HCT116 (cell line): ENCODE measurements at regions not wholly inside any gene's neighbourhood (a gene's known extent, or its start where the extent isn't known, plus 50 kb on each side); places are given as distances from the start of the nearest gene placed in this dataset.

Experiments used
- ATAC-seq: fragments of 200-7000 bp; cut with Tn5 transposase; 2 replicates; pipeline ENCODE4 v1.9.1; 2020; ENCODE audit warnings: mild to moderate bottlenecking, moderate library complexity
- BruUV-seq: library from RNA; stranded (reverse); fragments of 400-500 nt; replicated peaks from 2 replicates; lab custom pipeline; 2021; lab: Mats Ljungman, UMichigan
- CTCF ChIA-PET: fragments of 300-600 bp; sonication (Branson Sonifier 250); formaldehyde crosslinking; loops from one replicate; lab custom pipeline; 2021; ENCODE audit warnings: antibody characterized with exemption; lab: Charles Lee
- POLR2A ChIA-PET: fragments of 300-600, 350-600 bp; sonication (Branson Sonifier 250); formaldehyde crosslinking; loops from one replicate; lab custom pipeline; 2021; ENCODE audit warnings: antibody characterized with exemption; lab: Charles Lee
- RAD21 ChIA-PET, 2 experiments: fragments of 300-600 bp; sonication (Branson Sonifier 250); formaldehyde crosslinking; loops; one replicate each; lab custom pipeline; 2023; ENCODE audit warnings: low total read pairs in 2 of 2; ENCODE audit not compliant: uncharacterized antibody in 2 of 2, unreplicated experiment in 2 of 2, low non-redundant PET in 1 of 2; lab: Charles Lee
- DNase-seq: peaks from one replicate; pipeline ENCODE4 v3.0.0-alpha.2; 2010; ENCODE audit warnings: low read depth, low spot score
- H2AFZ ChIP-seq: fragments of 200-600 bp; shearing (Covaris generic), sonication (generic); 2 replicates; pipeline ENCODE4 v1.6.1; 2017; ENCODE audit warnings: low read depth, mixed run types, mixed read lengths, antibody characterized with exemption, low read length; ENCODE audit not compliant: poor library complexity, severe bottlenecking
- H3K27ac ChIP-seq: 2 replicates; pipeline ENCODE4 v1.5.1; 2012; ENCODE audit warnings: low read depth, low read length
- H3K27me3 ChIP-seq: fragments of 200-600 bp; sonication (generic); 2 replicates; pipeline ENCODE4 v1.6.1; 2016; ENCODE audit warnings: mixed run types, low read length, mixed read lengths; ENCODE audit not compliant: insufficient read depth
- H3K36me3 ChIP-seq, 2 experiments: fragments of 200-500 bp in 1 of 2; fragments of 200-600 bp in 1 of 2; sonication (Bioruptor generic) in 1 of 2; sonication (generic) in 1 of 2; 2 replicates each; pipeline versions ENCODE4 v1.5.1 to v1.6.1; 2014 to 2016; ENCODE audit warnings: low read length in 2 of 2, inconsistent platforms in 1 of 2, mixed read lengths in 1 of 2, mixed run types in 1 of 2; ENCODE audit not compliant: insufficient read depth in 2 of 2, control insufficient read depth in 1 of 2
- H3K4me1 ChIP-seq, 2 experiments: fragments of 200-600 bp in 1 of 2; sonication (generic) in 1 of 2; 2 replicates each; pipeline versions ENCODE4 v1.5.1 to v1.6.1; 2012 to 2017; ENCODE audit warnings: low read length in 2 of 2, inconsistent platforms in 1 of 2, mild to moderate bottlenecking in 1 of 2, mixed read lengths in 1 of 2, mixed run types in 1 of 2, moderate library complexity in 1 of 2; ENCODE audit not compliant: insufficient read depth in 2 of 2, control insufficient read depth in 1 of 2
- H3K4me2 ChIP-seq: fragments of 200-600 bp; sonication (generic); 2 replicates; pipeline ENCODE4 v1.6.1; 2017; ENCODE audit warnings: mixed run types, low read length, mixed read lengths
- H3K4me3 ChIP-seq, 2 experiments: fragments of 200-600 bp in 1 of 2; sonication (generic) in 1 of 2; replicated peaks in 1 of 2; 2 replicates each; pipeline ENCODE4 v1.5.1; 2011 to 2016; ENCODE audit warnings: low read length in 2 of 2, control low read depth in 1 of 2, low read depth in 1 of 2, mild to moderate bottlenecking in 1 of 2, mixed read lengths in 1 of 2, mixed run types in 1 of 2
- H3K79me2 ChIP-seq: fragments of 200-600 bp; sonication (generic); 2 replicates; pipeline ENCODE4 v1.6.1; 2017; ENCODE audit warnings: mild to moderate bottlenecking, mixed run types, low read length, moderate library complexity, mixed read lengths; ENCODE audit not compliant: insufficient read depth
- H3K9ac ChIP-seq: fragments of 200-600 bp; sonication (generic); 2 replicates; pipeline ENCODE4 v1.6.1; 2016; ENCODE audit warnings: low read length, mixed read lengths
- H3K9me2 ChIP-seq: fragments of 200-600 bp; sonication (generic), shearing (Covaris generic); 2 replicates; pipeline ENCODE4 v1.6.1; 2017; ENCODE audit warnings: mixed run types, mild to moderate bottlenecking, moderate library complexity; ENCODE audit not compliant: insufficient read depth
- H3K9me3 ChIP-seq, 2 experiments: fragments of 200-500 bp in 1 of 2; fragments of 200-600 bp in 1 of 2; sonication (Bioruptor generic) in 1 of 2; sonication (generic) in 1 of 2; 2 replicates each; pipeline ENCODE4 v1.6.1; 2014 to 2017; ENCODE audit warnings: low read length in 2 of 2, mixed read lengths in 2 of 2, inconsistent platforms in 1 of 2, low read depth in 1 of 2, mild to moderate bottlenecking in 1 of 2, mixed run types in 1 of 2, moderate library complexity in 1 of 2; ENCODE audit not compliant: control insufficient read depth in 1 of 2, insufficient read depth in 1 of 2
- H4K20me1 ChIP-seq: fragments of 200-600 bp; sonication (generic), shearing (Covaris generic); 2 replicates; pipeline ENCODE4 v1.6.1; 2017; ENCODE audit warnings: mixed run types, mild to moderate bottlenecking, moderate library complexity; ENCODE audit not compliant: insufficient read depth
- ATF3 ChIP-seq: IDR thresholded peaks from 2 replicates; pipeline ENCODE4 v1.6.1; 2012
- CBX3 ChIP-seq: IDR thresholded peaks from 2 replicates; pipeline ENCODE4 v1.6.1; 2012; ENCODE audit warnings: low read depth
- CTCF ChIP-seq, 3 experiments: fragments of 200-600 bp in 1 of 3; sonication (generic) in 1 of 3; IDR thresholded peaks in 2 of 3; conservative IDR thresholded peaks in 1 of 3; 2 replicates each; pipeline ENCODE4 v1.5.1; 2012 to 2017; ENCODE audit warnings: low read depth in 2 of 3, low read length in 2 of 3, antibody characterized with exemption in 1 of 3, borderline replicate concordance in 1 of 3, control low read depth in 1 of 3, mild to moderate bottlenecking in 1 of 3, mixed read lengths in 1 of 3, mixed run types in 1 of 3, moderate library complexity in 1 of 3; ENCODE audit not compliant: insufficient read depth in 1 of 3
- EGR1 ChIP-seq: IDR thresholded peaks from 2 replicates; pipeline ENCODE4 v1.6.1; 2012; ENCODE audit warnings: low read depth
- ELF1 ChIP-seq: IDR thresholded peaks from 2 replicates; pipeline ENCODE4 v1.6.1; 2012; ENCODE audit warnings: low read depth, borderline replicate concordance
- EZH2phosphoT487 ChIP-seq: fragments of 200-600 bp; IDR thresholded peaks from 2 replicates; pipeline ENCODE4 v1.6.1; 2018; ENCODE audit warnings: antibody characterized with exemption, borderline replicate concordance
- JUND ChIP-seq: IDR thresholded peaks from 2 replicates; pipeline ENCODE4 v1.6.1; 2012
- POLR2A ChIP-seq: IDR thresholded peaks from 2 replicates; pipeline ENCODE4 v1.7.0; 2011; ENCODE audit warnings: borderline replicate concordance; ENCODE audit not compliant: insufficient read depth, insufficient read length; ENCODE audit errors: extremely low read depth
- POLR2AphosphoS5 ChIP-seq: IDR thresholded peaks from 2 replicates; pipeline ENCODE4 v1.6.1; 2011; ENCODE audit warnings: mild to moderate bottlenecking, low read depth, low read length, moderate library complexity
- RAD21 ChIP-seq: IDR thresholded peaks from 2 replicates; pipeline ENCODE4 v1.6.1; 2012; ENCODE audit warnings: low read depth, mild to moderate bottlenecking
- SIN3A ChIP-seq: IDR thresholded peaks from 2 replicates; pipeline ENCODE4 v1.6.1; 2012; ENCODE audit warnings: low read depth
- SRF ChIP-seq: IDR thresholded peaks from 2 replicates; pipeline ENCODE4 v1.6.1; 2012; ENCODE audit warnings: low read depth
- TCF7L2 ChIP-seq: IDR thresholded peaks from 2 replicates; pipeline ENCODE4 v1.7.0; 2011; ENCODE audit warnings: borderline replicate concordance, inconsistent platforms; ENCODE audit not compliant: insufficient read depth, insufficient read length; ENCODE audit errors: extremely low read depth
- ZBTB33 ChIP-seq: IDR thresholded peaks from 2 replicates; pipeline ENCODE4 v1.6.1; 2011; ENCODE audit warnings: mild to moderate bottlenecking, low read length, moderate library complexity; ENCODE audit not compliant: insufficient replicate concordance; ENCODE audit errors: extremely low read depth
- ZFX ChIP-seq: fragments of 450-650 bp; IDR thresholded peaks from 2 replicates; pipeline ENCODE4 v1.6.1; 2017
- ZNF274 ChIP-seq: fragments of 200-500 bp; sonication (Bioruptor generic); IDR thresholded peaks from 2 replicates; pipeline ENCODE4 v1.6.1; 2014; ENCODE audit warnings: mild to moderate bottlenecking, low read depth, low read length, inconsistent platforms
- intact Hi-C: fragments of 100-400 bp; cut with micrococcal nuclease; formaldehyde crosslinking; loops from 2 replicates; pipeline ENCODE4 v1.10.0; 2022

GRCh38 chr4:125703443-125703842 is 388.7 kb downstream of the FAT4 start:
- no peak for DNase-seq
- Histone ChIP-seq H3K4me3 (no peak overlapping the region), H2AFZ (peak overlapping the region; percentile 71), H3K27me3 (no peaks in the 10 kb centered on the region), H3K4me2 (no peak overlapping the region), H3K27ac (no peak overlapping the region), H3K9me3 (no peaks in the 10 kb centered on the region), H3K36me3 (no peaks in the 10 kb centered on the region), H4K20me1 (no peaks in the 10 kb centered on the region), H3K79me2 (no peaks in the 10 kb centered on the region), H3K4me1 (0 out of 4 replicates have a peak, but pooled peaks cover 0 to 2% of the 10 kb centered on the region in 2 experiments), H3K9ac (no peak overlapping the region), H3K9me2 (no peaks in the 10 kb centered on the region)
- BruUV-seq: no TSS peak
- ChIA-PET RAD21 (no interaction called here), POLR2A (no interaction called here), CTCF (no interaction called here)
- intact Hi-C loops: no loop called here
- no peak for ATAC-seq
- no peak for TF ChIP-seq CBX3
- no peak for TF ChIP-seq EZH2phosphoT487
- TF ChIP-seq CTCF (IDR thresholded peaks at IDR 0.05 in 2 of 3, conservative IDR thresholded peaks at IDR 0.05 in 1 of 3; ENCODE audit: borderline replicate concordance in 1 of 3, insufficient read depth in 1 of 3, low read depth in 2 of 3, low read length in 2 of 3): no peak
- TF ChIP-seq EGR1: no peak
- no peak for TF ChIP-seq TCF7L2
- TF ChIP-seq ZBTB33: no peak
- no peak for TF ChIP-seq ZFX
- TF ChIP-seq POLR2A: no peak
- TF ChIP-seq RAD21: no peak
- TF ChIP-seq JUND: no peak
- TF ChIP-seq ATF3: no peak
- no peak for TF ChIP-seq ELF1
- no peak for TF ChIP-seq SIN3A
- no peak for TF ChIP-seq ZNF274
- TF ChIP-seq SRF: no peak
- TF ChIP-seq POLR2AphosphoS5: no peak
